H1 (cell line): ENCODE measurements at regions not wholly inside any gene's neighbourhood (a gene's known extent, or its start where the extent isn't known, plus 50 kb on each side); places are given as distances from the start of the nearest gene placed in this dataset.

Experiments used
- CTCF ChIA-PET: fragments of 300-600 bp; sonication (Branson Sonifier 250); formaldehyde crosslinking; loops from one replicate; lab custom pipeline; 2021; ENCODE audit not compliant: partially characterized antibody; lab: Charles Lee
- POLR2A ChIA-PET: fragments of 300-600 bp; sonication (Branson Sonifier 250); formaldehyde crosslinking; loops from one replicate; lab custom pipeline; 2021; ENCODE audit warnings: inconsistent platforms; ENCODE audit not compliant: partially characterized antibody; lab: Charles Lee
- DNase-seq, 2 experiments: peaks; one replicate each; pipeline versions ENCODE4 v3.0.0 to v3.0.0-alpha.2; 2010 to 2022; ENCODE audit warnings: low spot score in 2 of 2, low read depth in 1 of 2, mixed read lengths in 1 of 2
- FAIRE-seq: peaks from 2 replicates; lab custom pipeline; 2011; peaks lifted over from hg19 to GRCh38; lab: Jason Lieb, UNC
- H2AFZ ChIP-seq: 2 replicates; pipeline ENCODE4 v1.8.1; 2012; ENCODE audit warnings: low read length, inconsistent platforms
- H2AK5ac ChIP-seq: 2 replicates; pipeline ENCODE4 v1.6.1; 2013; ENCODE audit warnings: low read depth, low read length
- H2BK120ac ChIP-seq: replicated peaks from 2 replicates; pipeline ENCODE3; 2013; ENCODE audit warnings: low read depth, low read length, inconsistent platforms
- H2BK12ac ChIP-seq: 2 replicates; pipeline ENCODE4 v1.6.1; 2013; ENCODE audit warnings: low read depth, low read length
- H2BK15ac ChIP-seq: 2 replicates; pipeline ENCODE4 v1.6.1; 2013; ENCODE audit warnings: low read length
- H2BK20ac ChIP-seq: 2 replicates; pipeline ENCODE4 v1.6.1; 2013; ENCODE audit warnings: low read length
- H2BK5ac ChIP-seq: 2 replicates; pipeline ENCODE4 v1.6.1; 2013; ENCODE audit warnings: low read depth, low read length
- H3K14ac ChIP-seq: 2 replicates; pipeline ENCODE4 v1.6.1; 2013; ENCODE audit warnings: inconsistent platforms; ENCODE audit not compliant: insufficient read length
- H3K18ac ChIP-seq: 2 replicates; pipeline ENCODE4 v1.6.1; 2013; ENCODE audit warnings: low read length; ENCODE audit errors: extremely low read depth
- H3K23ac ChIP-seq: 2 replicates; pipeline ENCODE4 v1.6.1; 2013; ENCODE audit warnings: inconsistent platforms; ENCODE audit not compliant: insufficient read length
- H3K23me2 ChIP-seq: 2 replicates; pipeline ENCODE4 v1.6.1; 2013; ENCODE audit warnings: low read depth, low read length
- H3K27ac ChIP-seq: 2 replicates; pipeline ENCODE4 v1.6.1; 2011; ENCODE audit warnings: low read depth, low read length, inconsistent platforms
- H3K27me3 ChIP-seq, 4 experiments: replicated peaks in 1 of 4; 1 replicate in 1 of 4; 2 replicates in 3 of 4; pipeline versions ENCODE4 v1.6.1 to v1.8.1; 2011 to 2013; ENCODE audit warnings: low read length in 3 of 4, mild to moderate bottlenecking in 3 of 4, inconsistent platforms in 2 of 4, mixed read lengths in 2 of 4, moderate library complexity in 1 of 4; ENCODE audit not compliant: control insufficient read depth in 3 of 4, insufficient read depth in 3 of 4; ENCODE audit errors: extremely low read depth in 1 of 4
- H3K36me3 ChIP-seq, 4 experiments: 2 replicates each; pipeline versions ENCODE4 v1.6.1 to v1.8.1; 2011 to 2013; ENCODE audit warnings: mild to moderate bottlenecking in 4 of 4, low read length in 3 of 4, moderate library complexity in 2 of 4, control low read depth in 1 of 4, inconsistent platforms in 1 of 4; ENCODE audit not compliant: insufficient read depth in 4 of 4, control insufficient read depth in 2 of 4
- H3K4ac ChIP-seq: replicated peaks from 2 replicates; pipeline ENCODE3; 2013; ENCODE audit warnings: low read length, low read depth, mixed read lengths, inconsistent platforms; ENCODE audit not compliant: insufficient read length
- H3K4me1 ChIP-seq, 4 experiments: replicated peaks in 1 of 4; 1 replicate in 1 of 4; 2 replicates in 3 of 4; pipeline versions ENCODE4 v1.6.1 to v1.8.1; 2011 to 2013; ENCODE audit warnings: low read length in 3 of 4, inconsistent platforms in 2 of 4, mixed read lengths in 1 of 4; ENCODE audit not compliant: insufficient read depth in 4 of 4, control insufficient read depth in 3 of 4
- H3K4me2 ChIP-seq, 2 experiments: 2 replicates each; pipeline versions ENCODE4 v1.6.1 to v1.8.1; 2011 to 2013; ENCODE audit warnings: low read depth in 2 of 2, low read length in 2 of 2, control low read depth in 1 of 2, inconsistent platforms in 1 of 2, mild to moderate bottlenecking in 1 of 2; ENCODE audit not compliant: insufficient read depth in 1 of 2
- H3K4me3 ChIP-seq, 4 experiments: fragments of 200-600, 300-600 bp in 1 of 4; sonication (generic), shearing (Covaris generic), sonication (Bioruptor Twin) in 1 of 4; 2 replicates each; pipeline versions ENCODE4 v1.5.1 to v1.8.1; 2011 to 2016; ENCODE audit warnings: low read length in 4 of 4, low read depth in 3 of 4, control low read depth in 2 of 4, inconsistent platforms in 2 of 4, mild to moderate bottlenecking in 2 of 4, mixed read lengths in 1 of 4, moderate library complexity in 1 of 4; ENCODE audit not compliant: insufficient read depth in 2 of 4; ENCODE audit errors: extremely low read depth in 1 of 4
- H3K56ac ChIP-seq: replicated peaks from 2 replicates; pipeline ENCODE3; 2013; ENCODE audit warnings: low read depth, mild to moderate bottlenecking, mixed read lengths, low read length, inconsistent platforms; ENCODE audit not compliant: insufficient read length
- H3K79me1 ChIP-seq: 2 replicates; pipeline ENCODE4 v1.6.1; 2013; ENCODE audit warnings: low read depth, low read length, control low read depth
- H3K79me2 ChIP-seq, 2 experiments: 2 replicates each; pipeline versions ENCODE4 v1.6.1 to v1.8.1; 2012 to 2013; ENCODE audit warnings: low read length in 2 of 2, mild to moderate bottlenecking in 2 of 2, inconsistent platforms in 1 of 2; ENCODE audit not compliant: insufficient read depth in 2 of 2, control insufficient read depth in 1 of 2
- H3K9ac ChIP-seq, 4 experiments: replicated peaks in 1 of 4; 1 replicate in 1 of 4; 2 replicates in 3 of 4; pipeline versions ENCODE4 v1.6.1 to v1.8.1; 2011 to 2013; ENCODE audit warnings: low read depth in 3 of 4, low read length in 3 of 4, control low read depth in 2 of 4, mild to moderate bottlenecking in 2 of 4, moderate library complexity in 2 of 4, inconsistent platforms in 1 of 4; ENCODE audit errors: extremely low read depth in 1 of 4
- H3K9me3 ChIP-seq, 2 experiments: 2 replicates each; pipeline versions ENCODE4 v1.6.1 to v1.8.1; 2012 to 2013; ENCODE audit warnings: mild to moderate bottlenecking in 2 of 2, moderate library complexity in 2 of 2, control low read depth in 1 of 2, inconsistent platforms in 1 of 2, low read depth in 1 of 2, low read length in 1 of 2, mixed read lengths in 1 of 2; ENCODE audit not compliant: insufficient read depth in 2 of 2
- H4K20me1 ChIP-seq, 2 experiments: replicated peaks in 1 of 2; 2 replicates each; pipeline versions ENCODE3 to v1.8.1; 2011 to 2013; ENCODE audit warnings: inconsistent platforms in 2 of 2, low read length in 2 of 2, mild to moderate bottlenecking in 1 of 2; ENCODE audit not compliant: insufficient read depth in 2 of 2, control insufficient read depth in 1 of 2
- H4K5ac ChIP-seq: 2 replicates; pipeline ENCODE4 v1.6.1; 2013; ENCODE audit warnings: low read length, low read depth, mixed read lengths, inconsistent platforms; ENCODE audit not compliant: insufficient read length
- H4K8ac ChIP-seq: 2 replicates; pipeline ENCODE4 v1.8.0; 2013; ENCODE audit warnings: mild to moderate bottlenecking, moderate library complexity, low read length, inconsistent platforms; ENCODE audit not compliant: insufficient read depth; ENCODE audit errors: extremely low read depth
- H4K91ac ChIP-seq: replicated peaks from 2 replicates; pipeline ENCODE3; 2013; ENCODE audit warnings: low read length, mixed read lengths, inconsistent platforms; ENCODE audit not compliant: insufficient read length
- ASH2L ChIP-seq: fragments of 200-600, 300-600 bp; sonication (generic); IDR thresholded peaks from one replicate; pipeline ENCODE4 v1.7.1; 2017; ENCODE audit warnings: low read length
- BCL11A ChIP-seq, 2 experiments: IDR thresholded peaks; one replicate each; pipeline ENCODE4 v1.6.1; 2011; ENCODE audit warnings: low read depth in 2 of 2, low read length in 2 of 2, mild to moderate bottlenecking in 2 of 2
- CBX8 ChIP-seq: fragments of 300-800, 300-1000 bp; sonication (generic); IDR thresholded peaks from 2 replicates; pipeline ENCODE4 v1.7.1; 2016; ENCODE audit warnings: low read depth, low read length, borderline replicate concordance
- CREB1 ChIP-seq: IDR thresholded peaks from 2 replicates; pipeline ENCODE4 v1.6.1; 2012; ENCODE audit warnings: inconsistent platforms
- FOSL1 ChIP-seq: IDR thresholded peaks from 2 replicates; pipeline ENCODE4 v1.6.1; 2011; ENCODE audit warnings: mild to moderate bottlenecking, low read depth, low read length, moderate library complexity; ENCODE audit not compliant: insufficient read depth
- SP4 ChIP-seq: IDR thresholded peaks from 2 replicates; pipeline ENCODE4 v1.6.1; 2012; ENCODE audit warnings: low read length, inconsistent platforms
- TBP ChIP-seq: IDR thresholded peaks from 2 replicates; pipeline ENCODE4 v1.6.1; 2011; ENCODE audit warnings: low read depth, low read length, improper control_type of control experiment
- TCF12 ChIP-seq: IDR thresholded peaks from 2 replicates; pipeline ENCODE4 v1.6.1; 2011; ENCODE audit warnings: low read depth, mild to moderate bottlenecking, low read length
- WGBS, 2 experiments: shearing (Covaris generic) in 1 of 2; methylation state at CpG; one replicate each; pipeline versions ENCODE4 v1.1.6 to v1.1.7; 2013 to 2015; ENCODE audit warnings: low lambda C conversion rate in 2 of 2, mixed read lengths in 2 of 2, inconsistent platforms in 1 of 2, low coverage in 1 of 2, missing lambda C conversion rate in 1 of 2; ENCODE audit not compliant: insufficient replicate concordance in 2 of 2, insufficient coverage in 1 of 2, insufficient read length in 1 of 2; ENCODE audit errors: extremely low coverage in 1 of 2, missing lambda C conversion rate in 1 of 2; 5-methylcytosine and 5-hydroxymethylcytosine counted together

GRCh38 chr4:28313729-28314713, 1453.4 kb downstream of the STIM2 start:
- Histone ChIP-seq H3K4me3 (no peak overlapping the region), H2BK12ac (no peak overlapping the region), H3K9ac (no peak overlapping the region; a peak in 1 of 7 replicates), H3K36me3 (no peaks in the 10 kb centered on the region), H3K4me2 (no peak overlapping the region), H3K79me2 (no peaks in the 10 kb centered on the region), H3K9me3 (0 out of 4 replicates have a peak, but pooled peaks cover 0 to 3% of the 10 kb centered on the region in 2 experiments), H3K27me3 (no peaks in the 10 kb centered on the region), H2BK20ac (no peak overlapping the region), H2BK5ac (no peak overlapping the region), H4K8ac (no peak overlapping the region), H2AFZ (no peak overlapping the region), H3K4ac (no peak overlapping the region), H3K27ac (no peak overlapping the region), H4K5ac (no peak overlapping the region), H2BK15ac (no peak overlapping the region), H2AK5ac (no peak overlapping the region), H3K14ac (no peak overlapping the region), H3K18ac (no peak overlapping the region), H4K91ac (no peak overlapping the region), H3K23ac (no peak overlapping the region), H4K20me1 (no peaks in the 10 kb centered on the region), H3K4me1 (no peaks in the 10 kb centered on the region), H3K79me1 (no peaks in the 10 kb centered on the region), H3K23me2 (no peaks in the 10 kb centered on the region), H3K56ac (no peak overlapping the region), H2BK120ac (no peak overlapping the region)
- WGBS, 2 experiments: 87% methylated on average over 2 of the region's 2 CpGs; no CpG with 5 or more reads in 1 of the 2 experiments
- ChIA-PET CTCF (interaction anchor here (1.1 kb wide), 1 partner anchor 88 kb away, joined by 3 read pairs; no protein-coding TSS in a partner anchor), POLR2A (no interaction called here)
- TF ChIP-seq TBP (no peak), CBX8 (no peak), BCL11A (IDR thresholded peaks at IDR 0.05; ENCODE audit: low read depth in 2 of 2, low read length in 2 of 2) (no peak), TCF12 (no peak), SP4 (no peak), CREB1 (no peak), ASH2L (no peak), FOSL1 (no peak)
- FAIRE-seq: no peak
- no peak for DNase-seq
